Skeletal muscle satellite cell (primary cell): ENCODE measurements at regions not wholly inside any gene's neighbourhood (a gene's known extent, or its start where the extent isn't known, plus 50 kb on each side); places are given as distances from the start of the nearest gene placed in this dataset.

Experiments used
- H3K27me3 ChIP-seq: 2 replicates; pipeline ENCODE4 v1.7.0; 2013; ENCODE audit warnings: low read length; ENCODE audit not compliant: control insufficient read depth, insufficient read depth
- H3K36me3 ChIP-seq: 2 replicates; pipeline ENCODE4 v1.7.0; 2013; ENCODE audit warnings: mild to moderate bottlenecking, control low read depth, low read length; ENCODE audit not compliant: insufficient read depth
- H3K4me1 ChIP-seq: 2 replicates; pipeline ENCODE4 v1.7.0; 2013; ENCODE audit warnings: low read length; ENCODE audit not compliant: control insufficient read depth, insufficient read depth
- H3K4me2 ChIP-seq: 2 replicates; pipeline ENCODE4 v1.7.0; 2013; ENCODE audit warnings: mild to moderate bottlenecking, low read length
- H3K4me3 ChIP-seq: 2 replicates; pipeline ENCODE4 v1.7.0; 2013; ENCODE audit warnings: low read length
- H3K9ac ChIP-seq: 2 replicates; pipeline ENCODE4 v1.7.0; 2013; ENCODE audit warnings: mild to moderate bottlenecking, low read depth, low read length, moderate library complexity
- H3K9me3 ChIP-seq: replicated peaks from 2 replicates; pipeline ENCODE4 v1.7.0; 2013; ENCODE audit warnings: mild to moderate bottlenecking, control low read depth, low read length

DNA sequence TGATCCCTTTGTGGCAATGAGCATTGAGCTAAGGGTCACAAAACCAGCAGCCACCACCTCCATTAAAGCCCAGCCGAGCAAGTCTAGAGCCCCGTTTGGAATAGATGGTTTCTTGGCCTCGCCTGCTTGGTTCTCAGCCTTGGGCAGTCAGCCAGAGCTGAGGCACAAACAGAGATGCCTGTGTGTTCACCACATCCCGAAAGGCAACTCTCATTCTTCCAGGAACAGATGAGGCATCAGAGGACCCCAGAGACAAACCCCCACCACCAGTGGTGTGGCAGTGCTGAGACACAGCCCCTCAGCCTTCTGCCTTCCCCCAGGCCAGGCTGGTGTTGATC lies 203.3 kb upstream of the ZMIZ1 start:
- no peaks in the 10 kb centered on the region for H3K4me1 ChIP-seq
- no peaks in the 10 kb centered on the region for H3K36me3 ChIP-seq

GRCh38 chr10:78865931-78866717 lies 202.6 kb upstream of the ZMIZ1 start:
- no peak overlapping the region for H3K9ac ChIP-seq
- H3K4me2 ChIP-seq = no peak overlapping the region
- H3K9me3 ChIP-seq = no peaks in the 10 kb centered on the region
- peaks cover 65% of the 10 kb centered on the region for H3K27me3 ChIP-seq
- H3K4me3 ChIP-seq = no peak overlapping the region
- H3K36me3 ChIP-seq = no peaks in the 10 kb centered on the region
- no peaks in the 10 kb centered on the region for H3K4me1 ChIP-seq

More for the DNA sequence above, 203.3 kb upstream of the ZMIZ1 start:
- H3K4me2 ChIP-seq = no peak overlapping the region
- no peak overlapping the region for H3K4me3 ChIP-seq
- no peak overlapping the region for H3K9ac ChIP-seq
- H3K27me3 ChIP-seq = peaks cover 65% of the 10 kb centered on the region
- no peaks in the 10 kb centered on the region for H3K9me3 ChIP-seq

DNA sequence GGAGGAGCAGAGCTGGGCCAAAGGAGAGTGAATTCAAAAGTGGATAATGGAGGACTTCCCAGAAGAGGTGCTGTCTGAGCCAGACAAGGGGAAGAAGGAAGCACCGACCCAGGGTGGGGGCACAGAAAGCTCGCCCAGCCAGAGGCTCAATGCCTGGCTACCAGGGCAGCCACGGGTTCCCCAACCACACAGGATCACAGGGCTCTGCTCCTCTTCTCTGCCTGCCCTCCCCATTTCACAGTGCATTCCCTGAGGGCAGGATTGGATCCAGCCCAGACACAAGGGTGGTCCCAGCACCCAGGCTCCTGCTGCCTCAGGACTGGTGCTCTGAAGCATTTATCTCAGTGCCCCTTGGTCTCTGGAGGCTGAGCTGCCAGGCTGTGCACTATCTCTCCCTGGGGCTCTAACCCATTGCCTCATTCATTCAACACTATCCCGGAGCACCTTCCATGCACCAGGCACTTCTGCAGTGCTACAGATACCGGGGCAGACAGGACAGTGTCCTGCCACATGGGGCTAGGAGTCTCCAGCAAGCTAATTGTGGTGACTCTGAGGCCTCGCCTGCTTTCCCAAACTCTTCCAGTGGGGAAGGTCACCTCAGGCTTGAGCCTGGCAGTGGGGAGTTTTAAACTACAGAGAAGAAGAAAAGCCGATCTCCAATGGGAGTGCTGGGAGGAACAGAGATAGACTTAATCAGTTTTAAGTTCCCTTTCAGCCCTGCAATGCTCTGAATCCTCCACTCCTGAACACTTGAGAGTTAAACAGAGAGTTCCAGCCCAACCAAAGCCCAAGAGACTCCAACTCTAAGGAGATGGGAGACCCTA lies 201.8 kb upstream of the ZMIZ1 start:
- no peak overlapping the region for H3K9ac ChIP-seq
- no peaks in the 10 kb centered on the region for H3K36me3 ChIP-seq
- H3K27me3 ChIP-seq = peaks cover 68% of the 10 kb centered on the region
- no peaks in the 10 kb centered on the region for H3K9me3 ChIP-seq
- no peak overlapping the region for H3K4me3 ChIP-seq
- no peak overlapping the region for H3K4me2 ChIP-seq
- no peaks in the 10 kb centered on the region for H3K4me1 ChIP-seq

DNA sequence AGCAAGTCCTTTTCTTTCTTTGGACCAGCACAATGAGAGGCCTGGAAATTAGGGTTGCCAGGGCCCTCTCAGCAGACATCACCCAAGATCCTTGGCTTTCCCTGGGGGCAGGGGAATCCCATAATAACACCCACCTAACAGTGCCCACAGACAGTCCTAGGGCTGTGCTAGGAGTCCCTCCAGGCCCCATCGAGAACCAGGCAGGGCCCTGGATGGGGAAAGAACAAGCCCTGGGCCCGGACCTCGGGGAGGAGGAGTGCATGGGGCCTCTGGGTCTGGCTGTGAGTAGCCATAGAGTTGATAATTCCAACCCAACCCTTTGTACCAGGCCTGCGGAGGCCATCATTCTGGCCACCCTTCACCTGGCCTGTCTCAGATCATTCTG lies 201.2 kb upstream of the ZMIZ1 start:
- Histone ChIP-seq H3K27me3 (peaks cover 65% of the 10 kb centered on the region), H3K4me1 (no peaks in the 10 kb centered on the region), H3K9ac (no peak overlapping the region), H3K4me3 (no peak overlapping the region), H3K4me2 (no peak overlapping the region), H3K9me3 (no peaks in the 10 kb centered on the region), H3K36me3 (no peaks in the 10 kb centered on the region)

- Histone ChIP-seq H3K9ac (no peak overlapping the region), H3K4me2 (no peak overlapping the region), H3K9me3 (no peaks in the 10 kb centered on the region), H3K36me3 (no peaks in the 10 kb centered on the region), H3K4me1 (no peaks in the 10 kb centered on the region), H3K27me3 (peaks cover 63% of the 10 kb centered on the region), H3K4me3 (no peak overlapping the region)
Observed at GRCh38 chr10:78868048-78868447, 200.7 kb upstream of the ZMIZ1 start.

DNA sequence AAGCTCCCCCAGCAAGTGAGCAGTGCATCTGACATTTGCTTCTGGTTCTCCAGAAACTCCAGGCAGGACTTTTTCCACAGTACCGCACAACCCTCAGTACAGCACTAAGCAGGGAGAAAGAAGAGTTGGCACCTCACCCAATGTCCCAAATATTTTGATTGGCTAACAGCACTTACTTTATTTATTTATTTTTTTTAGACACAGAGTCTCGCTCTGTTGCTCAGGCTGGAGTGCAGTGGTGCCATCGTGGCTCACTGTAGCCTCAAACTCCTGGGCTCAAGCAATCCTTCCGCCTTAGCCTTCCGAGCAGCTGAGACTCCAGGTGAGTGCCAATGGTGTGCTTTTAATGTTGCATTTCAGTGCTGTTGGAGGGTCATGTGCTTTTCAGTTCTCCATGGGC lies 200.3 kb upstream of the ZMIZ1 start:
- Histone ChIP-seq H3K9me3 (no peaks in the 10 kb centered on the region), H3K36me3 (no peaks in the 10 kb centered on the region), H3K4me2 (no peak overlapping the region), H3K27me3 (peaks cover 64% of the 10 kb centered on the region), H3K4me1 (no peaks in the 10 kb centered on the region), H3K4me3 (no peak overlapping the region), H3K9ac (no peak overlapping the region)

DNA sequence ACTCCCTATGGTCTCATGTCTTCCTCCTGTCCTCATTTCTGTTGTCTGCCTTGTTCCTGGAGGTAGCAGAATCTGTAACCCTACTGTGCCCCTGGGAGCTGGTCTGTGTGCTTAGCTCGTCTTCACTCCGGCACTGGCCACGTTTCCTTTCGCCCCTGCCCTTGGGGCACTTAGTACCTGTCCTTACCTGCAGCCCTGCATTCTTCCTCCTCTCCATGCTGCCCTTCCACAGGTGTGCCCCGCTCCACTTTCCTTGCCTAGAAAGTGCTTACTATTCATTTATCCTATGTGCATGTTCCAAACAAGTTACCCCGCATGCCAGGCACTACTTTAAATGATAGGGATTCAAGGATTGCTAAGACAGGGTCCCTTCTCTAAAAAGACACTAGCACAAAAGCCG lies 199.9 kb upstream of the ZMIZ1 start:
- Histone ChIP-seq H3K9me3 (no peaks in the 10 kb centered on the region), H3K9ac (no peak overlapping the region), H3K4me2 (no peak overlapping the region), H3K27me3 (peaks cover 62% of the 10 kb centered on the region), H3K4me3 (no peak overlapping the region), H3K36me3 (no peaks in the 10 kb centered on the region), H3K4me1 (no peaks in the 10 kb centered on the region)

- H3K4me3 ChIP-seq = no peak overlapping the region
- H3K36me3 ChIP-seq = no peaks in the 10 kb centered on the region
- peaks cover 62% of the 10 kb centered on the region for H3K27me3 ChIP-seq
- no peaks in the 10 kb centered on the region for H3K9me3 ChIP-seq
- no peak overlapping the region for H3K4me2 ChIP-seq
- H3K9ac ChIP-seq = no peak overlapping the region
- H3K4me1 ChIP-seq = no peaks in the 10 kb centered on the region
Observed at GRCh38 chr10:78869508-78870454, 199.0 kb upstream of the ZMIZ1 start.

DNA sequence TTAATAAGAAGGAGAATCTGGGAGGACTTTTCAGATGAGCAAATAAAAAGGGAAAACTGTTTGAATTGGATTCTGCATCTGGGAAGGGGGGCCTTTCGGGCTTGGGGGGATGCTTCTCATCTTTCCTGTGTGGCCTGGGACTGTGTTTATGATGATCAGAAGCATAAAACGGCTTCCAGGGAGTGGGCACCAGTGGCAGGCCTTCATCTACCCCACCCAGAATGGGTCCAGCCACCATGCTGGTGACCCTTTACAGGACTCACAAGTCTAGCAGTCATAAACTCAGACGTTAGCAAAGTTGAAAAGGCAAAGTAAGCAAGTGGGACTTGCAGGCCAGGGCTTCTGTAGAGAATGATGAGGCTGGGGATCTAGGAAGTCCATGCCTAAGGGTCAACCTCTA lies 198.3 kb upstream of the ZMIZ1 start:
- Histone ChIP-seq H3K27me3 (peaks cover 66% of the 10 kb centered on the region), H3K4me2 (no peak overlapping the region), H3K36me3 (no peaks in the 10 kb centered on the region), H3K4me3 (no peak overlapping the region), H3K9ac (no peak overlapping the region), H3K9me3 (no peaks in the 10 kb centered on the region), H3K4me1 (no peaks in the 10 kb centered on the region)

GRCh38 chr10:78871796-78872195 lies 197.0 kb upstream of the ZMIZ1 start:
- H3K4me2 ChIP-seq = no peak overlapping the region
- no peaks in the 10 kb centered on the region for H3K4me1 ChIP-seq
- no peak overlapping the region for H3K4me3 ChIP-seq
- H3K9me3 ChIP-seq = no peaks in the 10 kb centered on the region
- H3K36me3 ChIP-seq = no peaks in the 10 kb centered on the region
- H3K27me3 ChIP-seq = peaks cover 60% of the 10 kb centered on the region
- no peak overlapping the region for H3K9ac ChIP-seq

- Histone ChIP-seq H3K9me3 (no peaks in the 10 kb centered on the region), H3K4me3 (no peak overlapping the region), H3K9ac (no peak overlapping the region), H3K36me3 (no peaks in the 10 kb centered on the region), H3K4me2 (no peak overlapping the region), H3K27me3 (peaks cover 50% of the 10 kb centered on the region), H3K4me1 (no peaks in the 10 kb centered on the region)
Observed at GRCh38 chr10:78873413-78873812, 195.4 kb upstream of the ZMIZ1 start.
